IPS-NIHi7 (cell line): ENCODE measurements at regions not wholly inside any gene's neighbourhood (a gene's known extent, or its start where the extent isn't known, plus 50 kb on each side); places are given as distances from the start of the nearest gene placed in this dataset.
"Not testable (repeated sequence)": the region's sequence is repeated elsewhere in the genome, so short reads cannot be mapped to it uniquely, and the experiment has no call there.

Experiments
- DNase-seq: peaks from one replicate; pipeline ENCODE4 v3.0.0; 2012; ENCODE audit warnings: mixed read lengths; ENCODE audit errors: extremely low spot score

GRCh38 chr5:125913200-125913599 lies 510.0 kb upstream of the GRAMD2B start:
- no peak for DNase-seq

- no peak for DNase-seq
Observed at GRCh38 chr5:125914471-125914870, 508.7 kb upstream of the GRAMD2B start.

GRCh38 chr5:125923958-125924357 lies 499.3 kb upstream of the GRAMD2B start:
- not testable (repeated sequence) for DNase-seq

- no peak for DNase-seq
Observed at GRCh38 chr5:125926172-125926571, 497.0 kb upstream of the GRAMD2B start.

GRCh38 chr5:125928663-125929062 lies 494.5 kb upstream of the GRAMD2B start:
- no peak for DNase-seq

- DNase-seq = no peak
Observed at GRCh38 chr5:125950012-125950615, 473.1 kb upstream of the GRAMD2B start.

GRCh38 chr5:125961150-125961549 lies 462.1 kb upstream of the GRAMD2B start:
- no peak for DNase-seq

GRCh38 chr5:125965577-125965976 lies 457.6 kb upstream of the GRAMD2B start:
- DNase-seq = no peak

GRCh38 chr5:125967576-125967975 lies 455.6 kb upstream of the GRAMD2B start:
- no peak for DNase-seq

GRCh38 chr5:125969011-125969813 lies 454.0 kb upstream of the GRAMD2B start:
- no peak for DNase-seq

GRCh38 chr5:125969814-125970171 lies 453.4 kb upstream of the GRAMD2B start:
- DNase-seq = no peak

GRCh38 chr5:125970631-125971307 lies 452.4 kb upstream of the GRAMD2B start:
- DNase-seq = no peak

- no peak for DNase-seq
Observed at GRCh38 chr5:125972706-125973105, 450.5 kb upstream of the GRAMD2B start.

- no peak for DNase-seq
Observed at GRCh38 chr5:125974679-125975078, 448.5 kb upstream of the GRAMD2B start.

GRCh38 chr5:125976421-125977000 lies 446.7 kb upstream of the GRAMD2B start:
- no peak for DNase-seq

GRCh38 chr5:125978015-125978414 lies 445.2 kb upstream of the GRAMD2B start:
- DNase-seq = no peak

GRCh38 chr5:125979636-125980035 lies 443.6 kb upstream of the GRAMD2B start:
- no peak for DNase-seq

- no peak for DNase-seq
Observed at GRCh38 chr5:125981016-125981415, 442.2 kb upstream of the GRAMD2B start.

- DNase-seq = peak; percentile 26
Observed at GRCh38 chr5:125987677-125988255, 435.4 kb upstream of the GRAMD2B start.

GRCh38 chr5:125992050-125992449 lies 431.2 kb upstream of the GRAMD2B start:
- DNase-seq = no peak

- not testable (repeated sequence) for DNase-seq
Observed at GRCh38 chr5:125999271-126000030, 423.8 kb upstream of the GRAMD2B start.
